OCI-LY7 (cell line): ENCODE measurements at regions not wholly inside any gene's neighbourhood (a gene's known extent, or its start where the extent isn't known, plus 50 kb on each side); places are given as distances from the start of the nearest gene placed in this dataset.

Source experiments
- BruUV-seq: library from RNA; stranded (reverse); fragments of 400-500 nt; replicated peaks from 2 replicates; lab custom pipeline; 2021; lab: Mats Ljungman, UMichigan
- CTCF ChIA-PET: fragments of 300-600 bp; sonication (Branson Sonifier 250); formaldehyde crosslinking; loops from one replicate; lab custom pipeline; 2022; ENCODE audit warnings: antibody characterized with exemption; ENCODE audit not compliant: unreplicated experiment; lab: Charles Lee
- POLR2A ChIA-PET: fragments of 300-600 bp; sonication (Branson Sonifier 250); formaldehyde crosslinking; loops from one replicate; lab custom pipeline; 2022; ENCODE audit warnings: antibody characterized with exemption; lab: Charles Lee
- DNase-seq: peaks from one replicate; pipeline ENCODE4 v3.0.0-alpha.2; 2015; ENCODE audit warnings: low spot score
- H2AFZ ChIP-seq: fragments of 200-600 bp; sonication (generic), shearing (Covaris generic); 2 replicates; pipeline ENCODE4 v1.6.1; 2014; ENCODE audit warnings: mild to moderate bottlenecking, antibody characterized with exemption, low read length, moderate library complexity
- H3K27ac ChIP-seq: fragments of 200-600 bp; sonication (generic); 2 replicates; pipeline ENCODE4 v1.5.1; 2014; ENCODE audit warnings: mixed run types, low read depth, mild to moderate bottlenecking, moderate library complexity, low read length, inconsistent platforms; ENCODE audit not compliant: poor library complexity, severe bottlenecking
- H3K36me3 ChIP-seq: fragments of 200-600 bp; sonication (generic); 2 replicates; pipeline ENCODE4 v1.6.1; 2014; ENCODE audit warnings: mild to moderate bottlenecking, antibody characterized with exemption, low read length, moderate library complexity, mixed read lengths; ENCODE audit not compliant: insufficient read depth
- H3K4me1 ChIP-seq: fragments of 200-600 bp; sonication (generic); 2 replicates; pipeline ENCODE4 v1.5.1; 2014; ENCODE audit warnings: mild to moderate bottlenecking, low read length; ENCODE audit not compliant: insufficient read depth, poor library complexity, severe bottlenecking
- H3K4me2 ChIP-seq: fragments of 200-600 bp; sonication (generic); 2 replicates; pipeline ENCODE4 v1.6.1; 2014; ENCODE audit warnings: mild to moderate bottlenecking, low read length
- H3K4me3 ChIP-seq: fragments of 200-600 bp; sonication (generic); 2 replicates; pipeline ENCODE4 v1.5.1; 2014; ENCODE audit warnings: mild to moderate bottlenecking, low read depth, low read length; ENCODE audit not compliant: poor library complexity, severe bottlenecking
- H3K79me2 ChIP-seq: fragments of 200-600 bp; sonication (generic); 2 replicates; pipeline ENCODE4 v1.6.1; 2016; ENCODE audit warnings: low read depth, mild to moderate bottlenecking, low read length, moderate library complexity, mixed read lengths; ENCODE audit not compliant: insufficient read depth
- H3K9me2 ChIP-seq: fragments of 200-600 bp; sonication (generic); 2 replicates; pipeline ENCODE4 v1.6.1; 2016; ENCODE audit warnings: mild to moderate bottlenecking, low read length, mixed read lengths; ENCODE audit not compliant: insufficient read depth
- H3K9me3 ChIP-seq: fragments of 200-600 bp; sonication (generic); 2 replicates; pipeline ENCODE4 v1.6.1; 2014; ENCODE audit warnings: mild to moderate bottlenecking, mixed run types, low read length, mixed read lengths
- H4K20me1 ChIP-seq: fragments of 200-600 bp; sonication (generic); 2 replicates; pipeline ENCODE4 v1.6.1; 2014; ENCODE audit warnings: mild to moderate bottlenecking, antibody characterized with exemption, low read length, moderate library complexity, mixed read lengths; ENCODE audit not compliant: insufficient read depth
- EZH2phosphoT487 ChIP-seq: fragments of 200-600 bp; sonication (generic); IDR thresholded peaks from 2 replicates; pipeline ENCODE4 v1.6.1; 2018; ENCODE audit warnings: low read depth, borderline replicate concordance, mild to moderate bottlenecking, mixed run types, antibody characterized with exemption, low read length, moderate library complexity, mixed read lengths
- intact Hi-C: fragments of 100-400 bp; cut with micrococcal nuclease; formaldehyde crosslinking; loops from one replicate; pipeline ENCODE4 v1.10.0; 2022; ENCODE audit not compliant: unreplicated experiment
- TF ChIP-seq, protein P1 (sequence below): fragments of 200-600 bp; sonication (generic); conservative IDR thresholded peaks from 2 replicates; pipeline ENCODE4 v1.5.1; 2014; ENCODE audit warnings: mild to moderate bottlenecking, antibody characterized with exemption, low read length, moderate library complexity, mixed read lengths

DNA sequence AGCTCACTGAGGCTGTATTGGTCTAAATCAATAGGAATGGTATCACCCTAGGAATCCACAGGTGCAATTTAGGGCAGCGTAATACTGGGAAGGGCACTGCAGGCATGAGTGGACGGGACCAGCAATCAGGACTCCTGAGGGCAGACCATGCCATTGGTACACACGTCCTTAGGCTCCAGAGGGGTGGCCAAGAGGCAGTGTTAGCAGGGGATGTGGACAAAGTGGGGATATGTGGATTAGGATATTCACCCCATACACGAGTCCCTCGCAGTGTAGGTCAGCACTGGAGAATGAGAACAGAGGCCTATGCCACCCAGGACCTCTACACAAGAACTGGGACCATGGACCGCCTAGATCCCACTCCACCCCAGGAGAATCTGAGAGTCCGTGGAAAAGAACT lies 389.8 kb downstream of the BCL11A start:
- no peak overlapping the region for H3K27ac ChIP-seq
- H3K36me3 ChIP-seq = no peaks in the 10 kb centered on the region
- CTCF ChIA-PET = no interaction called here
- H2AFZ ChIP-seq = no peak overlapping the region
- TF ChIP-seq, protein P1, sequence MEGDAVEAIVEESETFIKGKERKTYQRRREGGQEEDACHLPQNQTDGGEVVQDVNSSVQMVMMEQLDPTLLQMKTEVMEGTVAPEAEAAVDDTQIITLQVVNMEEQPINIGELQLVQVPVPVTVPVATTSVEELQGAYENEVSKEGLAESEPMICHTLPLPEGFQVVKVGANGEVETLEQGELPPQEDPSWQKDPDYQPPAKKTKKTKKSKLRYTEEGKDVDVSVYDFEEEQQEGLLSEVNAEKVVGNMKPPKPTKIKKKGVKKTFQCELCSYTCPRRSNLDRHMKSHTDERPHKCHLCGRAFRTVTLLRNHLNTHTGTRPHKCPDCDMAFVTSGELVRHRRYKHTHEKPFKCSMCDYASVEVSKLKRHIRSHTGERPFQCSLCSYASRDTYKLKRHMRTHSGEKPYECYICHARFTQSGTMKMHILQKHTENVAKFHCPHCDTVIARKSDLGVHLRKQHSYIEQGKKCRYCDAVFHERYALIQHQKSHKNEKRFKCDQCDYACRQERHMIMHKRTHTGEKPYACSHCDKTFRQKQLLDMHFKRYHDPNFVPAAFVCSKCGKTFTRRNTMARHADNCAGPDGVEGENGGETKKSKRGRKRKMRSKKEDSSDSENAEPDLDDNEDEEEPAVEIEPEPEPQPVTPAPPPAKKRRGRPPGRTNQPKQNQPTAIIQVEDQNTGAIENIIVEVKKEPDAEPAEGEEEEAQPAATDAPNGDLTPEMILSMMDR = no peak
- no peaks in the 10 kb centered on the region for H3K9me2 ChIP-seq
- no peaks in the 10 kb centered on the region for H3K4me1 ChIP-seq
- DNase-seq = no peak
- intact Hi-C loops = no loop called here
- H3K9me3 ChIP-seq = no peaks in the 10 kb centered on the region
- POLR2A ChIA-PET = no interaction called here
- H4K20me1 ChIP-seq = no peaks in the 10 kb centered on the region
- H3K4me2 ChIP-seq = no peak overlapping the region
- H3K4me3 ChIP-seq = no peak overlapping the region
- no TSS peak for BruUV-seq
- H3K79me2 ChIP-seq = no peaks in the 10 kb centered on the region

DNA sequence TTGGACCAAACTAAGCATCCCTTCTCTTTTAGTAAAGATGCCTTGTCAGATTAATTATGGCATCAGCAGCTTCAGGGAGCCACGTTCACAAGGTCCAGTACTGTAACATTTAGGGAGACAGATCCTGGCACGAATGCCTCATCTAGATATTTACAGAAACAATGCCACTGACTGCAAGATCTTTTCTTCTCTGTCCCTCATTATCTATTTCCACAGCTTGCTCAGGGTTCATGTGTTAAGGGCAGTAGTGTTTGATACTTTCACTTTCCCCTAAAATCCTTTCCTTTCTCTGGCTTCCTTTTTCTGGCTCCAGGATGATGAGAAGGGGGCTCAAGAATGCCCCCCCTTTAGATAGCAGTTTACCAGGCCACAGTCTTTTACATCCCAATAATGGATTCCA lies 393.9 kb downstream of the BCL11A start:
- Histone ChIP-seq H4K20me1 (no peaks in the 10 kb centered on the region), H3K27ac (no peak overlapping the region), H2AFZ (no peak overlapping the region), H3K4me3 (no peak overlapping the region), H3K79me2 (no peaks in the 10 kb centered on the region), H3K36me3 (no peaks in the 10 kb centered on the region), H3K4me2 (no peak overlapping the region), H3K9me2 (no peaks in the 10 kb centered on the region), H3K4me1 (no peaks in the 10 kb centered on the region), H3K9me3 (no peaks in the 10 kb centered on the region)
- TF ChIP-seq, protein P1 = no peak
- TF ChIP-seq EZH2phosphoT487 = no peak
- intact Hi-C loops = no loop called here
- no TSS peak for BruUV-seq
- no peak for DNase-seq
- CTCF ChIA-PET = no interaction called here
- POLR2A ChIA-PET = interaction anchor here (0.6 kb wide), 1 partner anchor 391 kb away, joined by 3 read pairs; no protein-coding TSS in a partner anchor

DNA sequence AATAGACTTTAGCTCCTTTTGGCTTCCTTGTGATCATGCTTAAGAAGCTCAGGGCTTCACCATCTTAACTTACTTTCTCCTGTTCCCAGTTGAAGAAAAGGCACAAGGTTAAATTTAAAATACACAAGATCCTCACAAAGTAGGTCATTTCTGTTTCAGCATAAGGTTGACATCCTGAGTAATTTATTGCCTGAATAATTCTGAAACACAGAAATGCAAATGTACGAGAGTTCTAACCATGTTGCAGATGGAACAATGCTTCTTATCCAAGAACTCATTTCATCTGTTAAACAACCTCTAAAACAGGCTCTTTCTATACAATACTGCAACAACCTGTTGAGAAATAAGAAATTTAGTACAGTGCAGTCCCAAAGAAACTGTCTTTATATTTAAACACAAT lies 395.2 kb downstream of the BCL11A start:
- ChIA-PET POLR2A (no interaction called here), CTCF (no interaction called here)
- Histone ChIP-seq H3K79me2 (no peaks in the 10 kb centered on the region), H3K36me3 (no peaks in the 10 kb centered on the region), H2AFZ (no peak overlapping the region), H3K9me2 (no peaks in the 10 kb centered on the region), H3K27ac (no peak overlapping the region), H3K9me3 (0 out of 2 replicates have a peak, but pooled peaks cover 10% of the 10 kb centered on the region), H3K4me3 (no peak overlapping the region), H4K20me1 (no peaks in the 10 kb centered on the region), H3K4me2 (no peak overlapping the region), H3K4me1 (no peaks in the 10 kb centered on the region)
- DNase-seq = no peak
- intact Hi-C loops = no loop called here
- BruUV-seq = no TSS peak
- TF ChIP-seq EZH2phosphoT487 = no peak
- TF ChIP-seq, protein P1 = no peak
